Stimulated activated naive CD8-positive, alpha-beta T cell treated with anti-CD3 and anti-CD28 coated beads, Interleukin-15, Interleukin-2, amounts not matched to agents 100 ng/mL and 50 ng/mL, for 24 hours (primary cell): ENCODE measurements at regions not wholly inside any gene's neighbourhood (a gene's known extent, or its start where the extent isn't known, plus 50 kb on each side); places are given as distances from the start of the nearest gene placed in this dataset.

Experiments
- H3K27ac Mint-ChIP-seq: one replicate; pipeline ENCODE4 v1.8.0; 2021; ENCODE audit warnings: mild to moderate bottlenecking, mixed read lengths
- H3K27me3 Mint-ChIP-seq: one replicate; pipeline ENCODE4 v1.8.0; 2021; ENCODE audit warnings: mixed read lengths
- H3K36me3 Mint-ChIP-seq: one replicate; pipeline ENCODE4 v1.8.0; 2021; ENCODE audit warnings: low read depth, mixed read lengths
- H3K4me1 Mint-ChIP-seq: one replicate; pipeline ENCODE4 v1.8.0; 2021; ENCODE audit warnings: low read depth, mixed read lengths
- H3K4me3 Mint-ChIP-seq: one replicate; pipeline ENCODE4 v1.8.0; 2021; ENCODE audit warnings: mild to moderate bottlenecking, mixed read lengths
- H3K9me3 Mint-ChIP-seq: one replicate; pipeline ENCODE4 v1.8.0; 2021; ENCODE audit warnings: mixed read lengths

DNA sequence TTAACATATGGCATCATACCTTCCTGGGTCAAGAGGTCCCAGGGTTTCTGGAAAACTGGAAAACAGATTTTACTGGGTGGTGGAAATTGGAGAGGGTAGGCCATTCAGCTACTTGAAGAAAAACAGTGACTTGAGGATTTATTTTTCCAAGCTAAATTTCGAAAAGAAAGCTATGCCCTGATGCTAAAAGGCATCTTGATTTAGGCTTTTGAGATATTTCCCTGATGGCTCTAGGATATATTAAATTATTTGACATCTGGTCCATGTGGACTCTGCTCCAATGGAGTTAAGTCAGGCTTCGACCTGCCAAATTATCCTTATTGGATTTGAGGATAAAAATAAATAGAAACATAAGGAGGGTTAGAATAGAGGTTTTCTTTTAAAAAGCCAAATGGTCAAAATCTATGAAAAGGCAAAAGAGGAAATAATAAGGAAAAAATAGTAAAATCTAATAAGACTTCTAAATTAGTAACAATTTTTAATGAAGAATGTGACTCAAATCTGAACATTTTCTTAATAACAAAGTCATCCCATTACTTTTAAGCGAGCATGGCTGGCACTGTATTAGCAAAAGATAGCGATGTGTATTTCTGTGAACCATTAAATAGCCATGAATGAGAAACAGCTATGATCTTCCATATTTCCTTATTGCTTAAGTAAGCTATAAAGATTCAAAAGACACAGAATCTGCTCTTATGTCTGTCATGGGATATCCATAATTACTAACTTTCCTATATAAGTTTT is 190.0 kb upstream of the MIR17HG start:
- no peaks in the 10 kb centered on the region for H3K9me3 Mint-ChIP-seq
- no peak overlapping the region for H3K4me3 Mint-ChIP-seq
- H3K27ac Mint-ChIP-seq = no peak overlapping the region
- no peaks in the 10 kb centered on the region for H3K36me3 Mint-ChIP-seq
- H3K27me3 Mint-ChIP-seq = peaks cover 15% of the 10 kb centered on the region
- no peaks in the 10 kb centered on the region for H3K4me1 Mint-ChIP-seq

DNA sequence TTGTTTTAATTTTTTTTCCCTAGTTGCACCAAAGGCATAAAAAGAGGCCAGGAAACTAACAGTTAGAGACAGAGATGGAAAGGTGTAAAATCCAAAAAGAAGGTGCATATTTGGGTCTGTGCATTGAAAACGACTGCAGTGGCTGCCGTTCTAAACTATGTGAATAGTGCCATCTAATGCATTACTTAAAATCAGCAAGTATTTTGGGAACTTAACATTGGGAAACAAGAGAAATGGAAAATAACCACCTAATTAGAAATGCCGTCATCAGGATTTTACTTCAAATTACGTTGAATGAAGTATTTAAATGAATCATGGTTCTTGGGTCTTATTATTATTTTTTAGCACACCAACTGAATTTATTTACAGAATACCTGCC is 189.5 kb upstream of the MIR17HG start:
- Mint-ChIP-seq H3K4me1 (no peaks in the 10 kb centered on the region), H3K36me3 (no peaks in the 10 kb centered on the region), H3K9me3 (no peaks in the 10 kb centered on the region), H3K4me3 (no peak overlapping the region), H3K27ac (no peak overlapping the region), H3K27me3 (peaks cover 12% of the 10 kb centered on the region)

DNA sequence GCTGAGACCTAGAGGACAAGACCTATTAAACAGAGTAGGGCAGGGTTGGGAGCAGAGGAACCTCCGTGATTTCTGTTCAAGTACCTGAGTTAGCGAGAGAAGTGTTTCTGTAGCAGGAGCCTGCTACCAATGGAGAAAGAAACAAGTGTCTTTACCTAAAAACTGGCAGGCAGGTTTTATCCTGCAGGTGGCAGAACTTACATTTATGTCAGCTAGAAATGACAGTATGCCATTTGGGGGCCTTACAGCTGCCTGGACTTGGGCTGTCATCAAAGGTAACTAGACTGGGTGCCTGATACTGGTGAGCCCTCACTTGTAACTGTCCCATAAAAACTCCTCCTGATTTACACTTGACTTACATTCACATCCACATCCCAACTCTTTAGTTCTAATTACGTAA is 185.3 kb upstream of the MIR17HG start:
- H3K9me3 Mint-ChIP-seq = no peaks in the 10 kb centered on the region
- no peak overlapping the region for H3K27ac Mint-ChIP-seq
- H3K4me3 Mint-ChIP-seq = no peak overlapping the region
- H3K4me1 Mint-ChIP-seq = no peaks in the 10 kb centered on the region
- peaks cover 12% of the 10 kb centered on the region for H3K27me3 Mint-ChIP-seq
- no peaks in the 10 kb centered on the region for H3K36me3 Mint-ChIP-seq

DNA sequence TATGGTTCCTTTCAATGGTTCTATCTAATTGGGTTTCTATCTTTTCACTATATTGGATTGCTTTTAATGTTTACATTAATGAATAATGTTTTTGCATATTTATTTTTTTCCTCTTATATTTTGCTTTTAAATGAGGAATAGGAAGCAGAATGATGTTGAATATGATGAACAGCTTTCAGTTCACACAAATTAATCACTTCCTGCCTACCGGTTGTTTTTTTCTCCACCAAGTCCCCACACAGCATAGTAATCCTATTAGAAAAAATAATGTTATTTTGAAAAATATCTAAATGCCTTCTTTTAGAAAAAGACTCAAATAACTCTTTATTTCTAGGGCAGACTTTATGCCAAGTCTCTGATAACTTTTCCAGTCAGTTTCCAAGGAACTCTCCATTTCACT is 184.9 kb upstream of the MIR17HG start:
- H3K27me3 Mint-ChIP-seq = peaks cover 12% of the 10 kb centered on the region
- no peaks in the 10 kb centered on the region for H3K9me3 Mint-ChIP-seq
- H3K27ac Mint-ChIP-seq = no peak overlapping the region
- no peaks in the 10 kb centered on the region for H3K36me3 Mint-ChIP-seq
- no peak overlapping the region for H3K4me3 Mint-ChIP-seq
- H3K4me1 Mint-ChIP-seq = no peaks in the 10 kb centered on the region

DNA sequence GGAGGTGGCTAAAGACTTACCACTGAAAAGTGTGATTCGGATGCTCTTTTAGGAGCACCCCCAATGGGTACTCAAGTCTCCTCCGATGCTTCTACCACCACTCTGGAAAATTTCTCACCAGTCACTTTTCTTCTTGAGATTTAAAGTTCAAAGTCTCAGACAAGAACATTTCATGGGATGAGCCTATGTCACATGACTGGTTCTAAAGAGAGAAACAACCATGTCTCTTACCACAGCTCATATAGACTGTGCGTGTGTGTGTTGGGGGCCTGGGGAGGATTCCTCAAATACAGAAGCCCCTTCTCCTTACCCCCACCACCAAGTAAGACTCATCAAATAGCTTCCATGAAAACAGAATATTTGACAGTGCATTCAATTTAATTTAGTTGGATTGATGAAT is 181.7 kb upstream of the MIR17HG start:
- Mint-ChIP-seq H3K9me3 (no peaks in the 10 kb centered on the region), H3K36me3 (no peaks in the 10 kb centered on the region), H3K4me3 (no peak overlapping the region), H3K27me3 (peaks cover 5% of the 10 kb centered on the region), H3K27ac (no peak overlapping the region), H3K4me1 (no peaks in the 10 kb centered on the region)

DNA sequence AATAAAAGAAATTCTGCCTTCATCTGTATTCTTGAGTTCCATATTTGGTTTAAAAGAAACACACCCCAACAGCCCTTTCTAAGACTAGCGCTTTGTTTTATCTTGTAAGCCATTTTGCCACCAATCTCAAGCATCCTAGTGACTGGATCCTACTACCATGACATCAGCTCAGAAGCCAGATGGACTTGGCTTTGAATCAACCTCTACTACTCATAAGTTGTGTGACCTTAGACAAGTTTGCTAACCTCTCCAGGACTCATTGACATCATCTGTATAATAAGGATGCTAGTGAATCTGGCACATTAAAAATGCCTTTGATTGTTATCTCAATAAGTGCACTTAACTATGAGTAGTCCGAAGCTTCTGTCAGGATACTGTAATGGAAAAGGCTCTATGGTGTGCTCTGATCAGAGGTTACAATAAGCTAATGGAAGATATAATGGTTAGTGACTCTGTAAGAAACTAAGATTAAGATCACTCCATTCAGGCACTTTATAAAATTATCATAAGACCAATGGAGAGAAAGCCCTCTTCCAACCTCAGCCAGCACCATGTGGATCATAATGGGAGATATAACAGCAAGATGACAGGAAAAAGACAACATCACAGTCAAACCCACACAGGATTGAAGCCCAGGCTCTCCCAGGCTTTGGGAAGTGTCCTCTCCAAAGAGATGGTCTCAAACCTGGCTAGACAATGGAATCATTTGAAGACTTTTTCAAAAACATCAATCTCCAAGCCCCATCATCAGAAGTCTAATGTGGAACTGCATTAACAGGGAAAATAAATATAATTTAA is 180.6 kb upstream of the MIR17HG start:
- Mint-ChIP-seq H3K27me3 (peaks cover 9% of the 10 kb centered on the region), H3K4me1 (no peaks in the 10 kb centered on the region), H3K4me3 (no peak overlapping the region), H3K27ac (no peak overlapping the region), H3K9me3 (no peaks in the 10 kb centered on the region), H3K36me3 (no peaks in the 10 kb centered on the region)

DNA sequence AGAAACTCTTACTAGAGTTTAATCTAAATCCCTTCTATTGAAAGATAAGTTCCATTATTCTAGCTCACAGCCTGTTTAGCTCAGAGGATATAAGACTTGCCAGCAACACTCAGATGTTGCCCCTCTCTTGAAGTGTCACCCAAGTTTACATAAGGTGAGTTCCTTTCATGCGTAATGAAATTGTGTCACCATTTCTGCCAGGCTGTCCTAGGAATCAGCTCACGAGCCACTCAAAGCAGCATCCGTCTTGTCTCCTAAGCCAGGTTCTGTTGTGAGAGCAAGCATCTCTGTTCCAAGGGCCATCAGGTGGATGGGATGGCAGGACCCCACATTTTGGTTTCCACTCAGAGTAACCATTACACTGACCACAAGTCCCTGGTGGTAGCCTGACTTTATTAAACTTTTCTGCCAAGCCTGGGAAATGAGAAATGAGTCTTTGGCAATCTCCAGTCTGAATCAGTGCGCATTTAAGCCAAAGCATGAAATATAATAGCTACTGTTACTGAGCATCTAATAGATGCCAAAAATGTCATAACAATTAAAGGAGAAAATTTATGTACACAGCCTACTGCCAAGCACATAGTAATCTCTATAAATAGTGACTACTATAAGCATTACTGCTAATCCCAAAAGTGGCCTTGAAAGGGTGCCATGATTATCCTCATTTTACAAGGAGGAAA is 179.6 kb upstream of the MIR17HG start:
- Mint-ChIP-seq H3K27me3 (peaks cover 9% of the 10 kb centered on the region), H3K27ac (no peak overlapping the region), H3K36me3 (no peaks in the 10 kb centered on the region), H3K4me3 (no peak overlapping the region), H3K9me3 (no peaks in the 10 kb centered on the region), H3K4me1 (no peaks in the 10 kb centered on the region)

DNA sequence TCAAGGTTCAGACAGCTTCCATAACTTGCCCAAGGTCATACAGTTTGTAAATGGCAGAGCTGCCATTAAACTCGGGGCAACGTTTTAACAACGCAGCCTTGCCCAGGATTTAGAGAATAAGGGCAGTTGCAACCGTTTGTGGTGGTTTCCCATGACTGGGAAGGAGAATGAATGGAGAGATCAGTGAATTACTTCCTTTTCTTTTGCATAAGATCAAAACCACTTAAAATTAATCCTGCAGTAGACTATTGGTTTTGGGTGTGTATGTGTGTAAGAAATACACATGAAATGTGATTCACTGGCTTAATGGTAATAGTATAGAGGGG is 179.1 kb upstream of the MIR17HG start:
- no peak overlapping the region for H3K4me3 Mint-ChIP-seq
- H3K27ac Mint-ChIP-seq = no peak overlapping the region
- H3K9me3 Mint-ChIP-seq = no peaks in the 10 kb centered on the region
- H3K36me3 Mint-ChIP-seq = no peaks in the 10 kb centered on the region
- H3K4me1 Mint-ChIP-seq = no peaks in the 10 kb centered on the region
- peaks cover 9% of the 10 kb centered on the region for H3K27me3 Mint-ChIP-seq

DNA sequence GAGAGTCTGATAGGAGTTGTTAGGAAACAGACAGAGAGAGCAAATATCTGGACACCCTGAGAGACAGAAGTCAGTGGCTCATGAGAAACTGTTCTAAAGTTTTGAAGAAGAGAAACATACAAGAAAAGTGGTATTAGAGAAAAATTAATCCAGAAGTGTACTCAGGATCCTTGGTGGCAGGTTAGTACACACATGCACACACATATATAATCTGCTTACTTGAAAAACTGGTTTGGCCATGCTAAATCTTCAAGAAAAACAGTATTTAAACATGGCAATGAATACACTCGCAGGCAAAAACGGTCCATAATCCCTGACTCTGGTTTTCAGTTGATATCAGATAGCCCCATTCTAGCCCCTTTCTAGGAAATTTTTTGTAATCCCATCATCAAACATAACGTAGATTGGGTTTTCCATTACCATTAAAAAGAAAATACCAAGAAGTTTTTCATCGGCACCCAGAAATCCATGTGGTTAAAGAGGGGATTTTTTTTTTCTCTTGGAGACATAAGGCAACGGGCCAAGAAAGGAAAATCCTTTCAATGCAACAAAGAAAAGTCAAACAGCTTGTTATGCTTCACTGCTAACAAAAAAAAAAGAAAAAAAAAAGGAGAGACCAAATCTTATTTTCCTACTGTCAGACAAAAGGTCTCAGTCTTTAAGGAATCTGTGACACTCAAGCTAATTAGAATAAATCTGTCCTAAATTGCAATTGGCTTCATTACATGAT is 178.0 kb upstream of the MIR17HG start:
- no peak overlapping the region for H3K4me3 Mint-ChIP-seq
- H3K27me3 Mint-ChIP-seq = peaks cover 9% of the 10 kb centered on the region
- H3K36me3 Mint-ChIP-seq = no peaks in the 10 kb centered on the region
- no peaks in the 10 kb centered on the region for H3K9me3 Mint-ChIP-seq
- no peak overlapping the region for H3K27ac Mint-ChIP-seq
- no peaks in the 10 kb centered on the region for H3K4me1 Mint-ChIP-seq

DNA sequence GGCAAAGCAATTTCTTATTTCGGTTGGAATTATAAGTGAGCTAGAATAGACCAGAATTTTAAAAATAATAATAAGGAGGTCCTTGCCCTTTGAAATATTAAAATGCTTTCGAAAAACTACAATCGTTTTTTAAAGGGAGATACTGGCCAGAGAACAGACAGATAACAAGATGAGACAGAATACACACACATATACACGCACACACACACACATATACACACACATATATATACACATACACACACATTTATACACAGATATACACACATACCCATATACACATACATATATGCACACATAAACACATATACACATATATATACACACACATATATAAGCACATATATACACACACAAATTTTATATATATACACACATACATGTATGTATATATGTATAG is 175.3 kb upstream of the MIR17HG start:
- H3K36me3 Mint-ChIP-seq = no peaks in the 10 kb centered on the region
- H3K4me3 Mint-ChIP-seq = no peak overlapping the region
- no peaks in the 10 kb centered on the region for H3K9me3 Mint-ChIP-seq
- H3K27me3 Mint-ChIP-seq = peaks cover 14% of the 10 kb centered on the region
- H3K27ac Mint-ChIP-seq = no peak overlapping the region
- H3K4me1 Mint-ChIP-seq = no peaks in the 10 kb centered on the region

DNA sequence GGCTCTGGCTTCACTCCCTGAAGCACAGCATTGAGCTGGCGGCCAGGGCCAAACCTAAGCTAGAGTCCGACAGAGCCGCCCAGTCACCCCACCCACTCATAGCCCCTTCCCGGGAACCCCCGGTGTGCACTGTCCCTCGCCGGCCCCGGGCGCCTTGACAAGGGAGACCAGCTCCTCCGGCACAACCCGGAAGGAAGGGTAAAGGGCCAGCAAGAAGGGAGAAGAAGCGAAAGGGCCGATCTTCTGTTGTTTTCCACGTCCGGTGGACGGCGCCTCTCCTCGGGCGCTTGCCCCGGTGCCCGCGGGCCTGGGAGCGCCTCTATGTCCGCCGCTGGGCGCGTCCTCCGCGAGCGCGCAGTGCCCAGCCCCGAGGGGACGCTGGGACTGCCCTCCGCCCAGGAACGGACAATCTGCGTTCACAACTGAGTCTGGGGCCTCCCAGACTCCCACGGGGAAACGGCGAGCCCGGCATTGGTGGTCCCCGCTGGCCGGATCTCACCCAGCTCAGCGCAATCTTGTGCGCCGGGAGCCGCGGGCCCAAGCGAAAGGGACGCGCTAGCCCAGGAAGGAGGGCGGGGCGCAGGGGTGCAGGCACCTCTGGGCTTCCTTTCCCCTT is 172.5 kb upstream of the MIR17HG start:
- Mint-ChIP-seq H3K27ac (no peak overlapping the region), H3K36me3 (no peaks in the 10 kb centered on the region), H3K9me3 (no peaks in the 10 kb centered on the region), H3K4me3 (no peak overlapping the region), H3K27me3 (peaks cover 9% of the 10 kb centered on the region), H3K4me1 (no peaks in the 10 kb centered on the region)

DNA sequence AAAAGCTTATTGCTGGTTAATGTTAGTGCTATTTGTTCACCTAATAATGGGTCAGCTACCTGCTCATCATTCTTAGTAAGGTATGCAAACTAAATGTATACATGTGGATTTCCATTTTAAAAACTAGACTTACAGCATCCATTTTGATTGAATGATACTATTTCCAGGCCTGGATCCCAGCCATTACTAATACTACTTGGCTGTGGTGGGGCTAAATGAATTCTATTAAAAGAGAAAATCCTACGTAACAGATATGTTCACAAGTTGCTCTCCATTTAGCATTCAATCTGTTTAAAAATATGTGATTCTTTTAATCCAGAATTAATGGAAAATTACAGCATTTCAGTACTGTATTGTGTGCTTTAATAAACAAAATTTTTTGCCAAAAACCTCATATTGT is 169.4 kb upstream of the MIR17HG start:
- peaks cover 3% of the 10 kb centered on the region for H3K9me3 Mint-ChIP-seq
- H3K4me1 Mint-ChIP-seq = no peaks in the 10 kb centered on the region
- no peak overlapping the region for H3K27ac Mint-ChIP-seq
- no peak overlapping the region for H3K4me3 Mint-ChIP-seq
- peaks cover 4% of the 10 kb centered on the region for H3K27me3 Mint-ChIP-seq
- no peaks in the 10 kb centered on the region for H3K36me3 Mint-ChIP-seq

DNA sequence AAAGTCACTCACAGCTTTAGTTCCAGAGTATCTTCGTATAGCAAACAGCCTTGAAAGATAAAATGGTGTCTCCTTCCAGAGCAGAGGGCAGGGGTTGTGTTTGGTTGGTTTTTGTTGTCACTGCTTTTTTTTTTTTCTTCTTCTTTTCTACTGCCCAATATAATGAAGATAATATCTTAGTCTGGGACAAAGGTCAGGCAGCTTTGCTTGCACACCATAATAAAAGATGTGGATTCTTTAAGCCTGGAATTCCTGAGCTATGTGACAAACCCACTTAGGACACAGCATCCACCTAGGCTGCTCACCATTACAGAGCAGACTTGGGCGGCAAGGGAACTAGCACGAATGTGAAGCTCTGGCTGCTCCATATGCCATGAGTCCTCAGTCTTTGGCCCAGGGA is 165.6 kb upstream of the MIR17HG start:
- Mint-ChIP-seq H3K27ac (no peak overlapping the region), H3K9me3 (peaks cover 3% of the 10 kb centered on the region), H3K4me1 (no peaks in the 10 kb centered on the region), H3K27me3 (no peaks in the 10 kb centered on the region), H3K36me3 (no peaks in the 10 kb centered on the region), H3K4me3 (no peak overlapping the region)

DNA sequence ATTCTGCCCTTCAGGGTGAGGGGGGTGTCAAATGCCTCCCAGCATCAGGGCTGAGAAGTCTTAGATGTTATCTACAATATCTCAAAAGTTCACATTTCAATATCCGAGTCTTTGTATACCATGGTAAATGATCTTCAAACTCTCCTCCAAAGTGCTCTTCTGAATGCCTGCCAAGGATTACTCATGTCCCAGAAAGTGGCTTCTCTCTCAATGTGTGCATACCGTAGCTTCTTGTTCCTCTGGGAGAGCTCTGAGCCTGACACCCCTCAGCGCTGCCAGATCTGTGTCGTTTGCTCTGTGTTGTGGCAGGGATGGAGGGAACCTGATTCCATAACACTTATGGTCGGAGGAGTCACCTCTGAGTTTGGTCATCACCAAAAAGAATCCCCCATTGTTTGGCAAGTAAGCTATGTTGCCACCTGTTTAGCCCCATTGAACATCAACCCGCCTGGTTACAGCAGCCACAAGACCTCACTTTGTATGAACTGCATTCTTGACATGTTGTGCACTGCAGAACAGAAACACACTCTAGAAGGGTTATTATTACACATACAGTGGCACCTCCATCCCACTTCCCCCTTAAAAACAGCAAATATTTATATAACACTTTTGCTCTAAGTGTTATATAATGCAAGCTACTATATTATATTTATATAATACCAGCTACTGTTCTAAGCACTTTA is 163.1 kb upstream of the MIR17HG start:
- H3K36me3 Mint-ChIP-seq = no peaks in the 10 kb centered on the region
- no peak overlapping the region for H3K4me3 Mint-ChIP-seq
- H3K27me3 Mint-ChIP-seq = no peaks in the 10 kb centered on the region
- peaks cover 3% of the 10 kb centered on the region for H3K9me3 Mint-ChIP-seq
- no peaks in the 10 kb centered on the region for H3K4me1 Mint-ChIP-seq
- no peak overlapping the region for H3K27ac Mint-ChIP-seq
